ENCODE measurements at regions not wholly inside any gene's neighbourhood (a gene's known extent, or its start where the extent isn't known, plus 50 kb on each side); places are given as distances from the start of the nearest gene placed in this dataset.
"Not testable (repeated sequence)": the region's sequence is repeated elsewhere in the genome, so short reads cannot be mapped to it uniquely, and the experiment has no call there.

DNA sequence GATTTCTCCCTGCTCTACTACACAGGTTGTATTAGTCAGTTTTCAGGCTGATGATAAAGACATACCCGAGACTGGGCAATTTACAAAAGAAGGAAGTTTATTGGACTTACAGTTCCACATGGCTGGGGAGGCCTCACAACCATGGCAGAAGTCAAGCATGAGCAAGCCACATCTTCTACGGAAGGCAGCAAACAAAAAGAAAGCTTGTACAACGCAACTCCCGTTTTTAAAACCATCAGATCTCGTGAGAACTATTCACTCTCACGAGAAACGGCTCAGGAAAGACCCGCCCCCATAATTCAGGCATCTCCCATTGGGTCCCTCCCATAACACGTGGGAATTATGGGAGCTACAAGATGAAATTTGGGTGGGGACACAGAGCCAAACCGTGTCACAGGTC, 88.0 kb upstream of the CDYL2 start:
- H3K27me3 Mint-ChIP-seq; H3K27ac Mint-ChIP-seq; H3K4me3 Mint-ChIP-seq; H3K4me1 Mint-ChIP-seq; H3K9me3 Mint-ChIP-seq; intact Hi-C loops (cut with micrococcal nuclease); DNase-seq; H3K36me3 Mint-ChIP-seq (ENCODE audit: low read depth): not testable (repeated sequence)

DNA sequence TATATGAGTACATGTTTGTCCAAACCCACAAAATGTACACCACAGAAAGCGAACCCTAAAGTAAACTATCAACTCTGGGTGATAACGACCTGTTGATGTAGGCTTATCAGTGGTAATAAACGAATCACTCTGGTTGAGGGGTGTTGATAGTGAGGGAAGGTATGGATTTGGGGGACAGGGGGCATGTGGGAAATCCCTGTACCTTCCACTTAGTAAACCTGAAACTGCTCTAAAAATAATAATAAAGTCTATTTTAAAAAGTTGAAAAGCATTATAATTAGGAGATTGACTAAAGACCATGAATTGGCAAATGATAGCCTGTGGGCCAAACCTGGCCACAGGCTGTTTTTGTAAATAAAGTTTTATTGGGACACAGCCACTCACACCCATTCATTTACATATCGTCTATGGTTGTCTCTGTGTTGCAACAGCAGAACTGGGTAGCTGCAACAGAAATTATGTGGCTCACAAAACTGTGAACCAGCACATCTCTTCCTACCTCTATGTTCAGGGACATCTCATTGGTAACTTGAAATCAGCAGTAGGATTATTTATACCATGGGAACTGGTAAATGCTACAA, 85.5 kb upstream of the CDYL2 start:
- Mint-ChIP-seq H3K27me3 (peaks cover 10% of the 10 kb centered on the region), H3K9me3 (no peaks in the 10 kb centered on the region), H3K27ac (no peak overlapping the region), H3K4me3 (no peak overlapping the region), H3K36me3 (ENCODE audit: low read depth) (no peaks in the 10 kb centered on the region), H3K4me1 (no peaks in the 10 kb centered on the region)
- intact Hi-C loops (cut with micrococcal nuclease), result no loop called here
- no peak for DNase-seq

DNA sequence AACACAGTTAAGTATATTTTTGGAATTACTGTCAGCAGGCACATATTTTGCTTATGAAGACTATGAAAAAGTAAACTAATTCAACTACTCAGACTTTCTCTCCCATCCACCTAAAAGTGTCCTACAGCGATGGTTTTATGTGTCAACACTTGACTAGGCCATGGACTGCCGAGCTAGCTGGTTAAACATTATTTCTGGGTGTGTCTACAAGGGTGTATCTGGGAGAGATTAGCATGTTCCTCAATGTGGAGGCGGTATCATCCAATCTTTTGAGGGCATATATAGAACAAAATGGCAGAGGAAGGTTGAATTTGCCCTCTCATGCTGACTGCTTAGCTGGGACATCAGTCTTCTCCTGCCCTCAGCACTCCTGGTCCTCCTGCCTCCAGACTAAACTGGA, 82.7 kb upstream of the CDYL2 start:
- no peaks in the 10 kb centered on the region for H3K4me1 Mint-ChIP-seq
- intact Hi-C loops (cut with micrococcal nuclease), result no loop called here
- no peak overlapping the region for H3K27ac Mint-ChIP-seq
- no peaks in the 10 kb centered on the region for H3K9me3 Mint-ChIP-seq
- DNase-seq, result peak; percentile 39
- no peaks in the 10 kb centered on the region for H3K36me3 Mint-ChIP-seq (ENCODE audit: low read depth)
- no peak overlapping the region for H3K4me3 Mint-ChIP-seq
- H3K27me3 Mint-ChIP-seq, result peaks cover 14% of the 10 kb centered on the region

DNA sequence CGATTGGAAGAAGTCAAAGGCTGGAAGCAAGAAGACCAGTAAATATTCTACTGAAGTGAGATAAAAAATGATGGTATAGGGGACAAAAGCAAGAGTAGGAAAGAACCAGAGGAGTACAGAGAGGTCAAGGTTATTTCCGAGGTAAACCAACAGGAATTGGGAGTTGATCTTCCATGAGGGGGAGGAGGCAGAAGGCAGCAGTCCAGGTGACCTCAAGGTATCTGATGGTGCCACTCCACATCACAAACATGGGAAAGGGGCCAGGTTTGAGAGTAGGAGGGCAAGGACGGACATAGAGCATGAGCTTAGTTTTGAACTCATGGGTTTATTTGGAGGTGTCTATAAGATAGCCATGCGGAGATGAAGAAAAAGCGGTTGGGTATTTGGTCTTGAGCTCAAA, 79.4 kb upstream of the CDYL2 start:
- Mint-ChIP-seq H3K27ac (no peak overlapping the region), H3K27me3 (peaks cover 20% of the 10 kb centered on the region), H3K4me1 (no peaks in the 10 kb centered on the region), H3K9me3 (no peaks in the 10 kb centered on the region), H3K4me3 (no peak overlapping the region), H3K36me3 (ENCODE audit: low read depth) (no peaks in the 10 kb centered on the region)
- intact Hi-C loops (cut with micrococcal nuclease), result no loop called here
- DNase-seq, result no peak

DNA sequence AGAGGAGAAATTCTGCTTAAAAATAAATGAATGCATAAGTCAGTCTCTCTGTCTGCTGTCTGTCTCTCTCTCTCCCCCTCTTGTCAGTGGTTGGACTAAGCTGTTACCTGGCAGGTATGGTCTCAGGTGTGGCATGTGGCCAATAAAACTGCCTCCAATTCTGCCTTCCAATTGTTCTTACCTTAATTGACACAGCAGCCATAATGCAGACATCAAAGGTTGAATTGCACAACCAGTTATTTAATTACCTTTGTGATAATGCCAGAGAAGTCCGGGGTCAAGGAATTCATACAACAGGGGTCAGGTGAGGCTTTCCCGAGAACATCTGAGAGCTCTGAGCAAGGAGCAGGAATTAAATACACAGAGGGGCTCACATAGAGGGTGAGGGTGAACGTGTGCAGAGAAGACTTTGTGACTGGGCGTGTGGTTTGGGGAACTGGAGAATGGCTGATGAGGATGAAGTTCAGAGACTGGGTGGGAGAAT, 78.8 kb upstream of the CDYL2 start:
- intact Hi-C loops (cut with micrococcal nuclease), result no loop called here
- H3K9me3 Mint-ChIP-seq, result no peaks in the 10 kb centered on the region

DNA sequence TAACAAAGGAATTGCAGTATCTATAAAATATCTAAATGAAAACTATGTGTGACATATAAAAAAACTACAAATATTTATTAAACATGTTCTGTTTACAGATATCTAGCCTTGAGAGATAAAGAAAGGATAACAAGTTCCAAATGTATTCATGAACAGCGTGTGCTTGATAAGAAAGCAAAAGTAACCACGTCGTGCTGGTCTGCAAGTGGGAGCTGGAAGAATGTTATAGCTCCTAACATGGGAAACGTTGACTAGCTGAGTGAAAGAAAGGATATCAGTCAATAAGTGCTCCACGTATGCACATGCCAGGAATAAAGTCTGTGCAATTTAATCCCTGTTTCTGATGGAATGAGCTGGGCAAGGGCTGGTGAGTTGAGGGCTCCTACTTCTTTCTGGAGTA, 71.2 kb upstream of the CDYL2 start:
- no peaks in the 10 kb centered on the region for H3K36me3 Mint-ChIP-seq (ENCODE audit: low read depth)
- intact Hi-C loops (cut with micrococcal nuclease), result no loop called here
- DNase-seq, result no peak
- no peak overlapping the region for H3K27ac Mint-ChIP-seq
- H3K27me3 Mint-ChIP-seq, result peaks cover 33% of the 10 kb centered on the region
- H3K4me1 Mint-ChIP-seq, result no peaks in the 10 kb centered on the region
- no peak overlapping the region for H3K4me3 Mint-ChIP-seq
- H3K9me3 Mint-ChIP-seq, result no peaks in the 10 kb centered on the region

More for the DNA sequence above, 78.8 kb upstream of the CDYL2 start:
- no peaks in the 10 kb centered on the region for H3K36me3 Mint-ChIP-seq (ENCODE audit: low read depth)
- H3K4me3 Mint-ChIP-seq, result no peak overlapping the region
- no peaks in the 10 kb centered on the region for H3K4me1 Mint-ChIP-seq
- no peak for DNase-seq
- no peak overlapping the region for H3K27ac Mint-ChIP-seq
- peaks cover 20% of the 10 kb centered on the region for H3K27me3 Mint-ChIP-seq

DNA sequence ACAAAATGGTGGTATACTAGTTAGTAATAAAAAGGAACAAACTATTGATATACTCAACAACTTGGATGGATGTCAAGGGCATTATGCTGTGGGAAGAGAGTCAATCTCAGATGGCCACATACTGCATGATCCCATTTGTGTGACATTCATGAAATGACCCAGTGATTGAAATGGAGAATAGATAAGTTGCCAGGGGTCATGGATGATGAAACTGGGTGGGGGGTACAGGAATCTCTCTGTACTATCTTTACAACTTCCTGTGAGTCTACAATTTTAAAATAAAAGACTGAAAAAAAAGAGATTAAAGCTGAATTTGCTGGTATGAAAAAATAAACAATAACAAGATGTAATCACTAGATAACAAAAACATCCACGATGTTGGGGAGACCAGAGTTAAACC, 70.5 kb upstream of the CDYL2 start:
- H3K9me3 Mint-ChIP-seq, result no peaks in the 10 kb centered on the region
- intact Hi-C loops (cut with micrococcal nuclease), result no loop called here
- H3K4me3 Mint-ChIP-seq, result no peak overlapping the region
- H3K27ac Mint-ChIP-seq, result no peak overlapping the region
- no peaks in the 10 kb centered on the region for H3K4me1 Mint-ChIP-seq
- peaks cover 30% of the 10 kb centered on the region for H3K27me3 Mint-ChIP-seq
- DNase-seq, result no peak
- no peaks in the 10 kb centered on the region for H3K36me3 Mint-ChIP-seq (ENCODE audit: low read depth)

DNA sequence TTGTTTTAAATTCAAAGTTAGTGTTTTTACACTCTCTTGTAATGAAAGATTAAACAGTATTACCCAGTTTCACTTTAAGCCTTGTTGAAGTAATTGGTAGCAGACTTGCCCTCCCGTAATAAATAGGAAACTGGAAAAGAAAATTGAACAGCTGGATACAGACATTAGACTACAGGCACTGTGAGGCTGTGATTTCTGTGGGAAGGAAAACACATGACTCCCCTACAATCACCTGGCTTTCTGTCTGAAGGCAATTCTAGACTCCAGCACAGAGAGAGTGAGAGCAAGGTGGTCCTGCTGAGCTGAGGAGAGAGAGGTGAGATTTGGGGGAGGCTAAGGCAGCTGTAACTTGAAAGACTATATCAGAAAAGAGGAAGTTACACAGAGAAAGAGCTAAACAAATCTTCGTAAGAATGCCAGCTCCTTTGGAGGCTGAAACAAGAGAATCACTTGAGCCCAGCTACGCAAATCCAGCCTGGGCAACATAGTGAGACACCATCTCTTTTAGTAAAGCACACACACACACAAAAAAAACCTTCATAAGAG, 57.8 kb upstream of the CDYL2 start:
- DNase-seq, result no peak
- Mint-ChIP-seq H3K4me3 (no peak overlapping the region), H3K27me3 (peaks cover 13% of the 10 kb centered on the region), H3K27ac (no peak overlapping the region), H3K4me1 (no peaks in the 10 kb centered on the region), H3K36me3 (ENCODE audit: low read depth) (no peaks in the 10 kb centered on the region), H3K9me3 (peaks cover 10% of the 10 kb centered on the region)
- intact Hi-C loops (cut with micrococcal nuclease), result no loop called here

Data from activated CD4-positive, alpha-beta T cell treated with anti-CD3 and anti-CD28 coated beads, Interleukin-2, amount 10 ng/mL, durations not matched to agents 24 days and 14 days (primary cell).